Heart left ventricle (tissue), 13 donors: ENCODE measurements at regions not wholly inside any gene's neighbourhood (a gene's known extent, or its start where the extent isn't known, plus 50 kb on each side); places are given as distances from the start of the nearest gene placed in this dataset.

Experiments
- CTCF ChIP-seq, 12 donors: fragments of 200-600 bp; sonication (generic) in 4 of 12; IDR thresholded peaks; one replicate each; pipeline versions ENCODE4 v1.5.0 to v1.8.0; 2018 to 2022; ENCODE audit warnings: antibody characterized with exemption in 12 of 12, mild to moderate bottlenecking in 5 of 12
- POLR2A ChIP-seq, 2 donors: fragments of 450-650 bp; IDR thresholded peaks; one replicate each; pipeline ENCODE4 v1.6.1; 2017; ENCODE audit warnings: antibody characterized with exemption in 2 of 2, mild to moderate bottlenecking in 2 of 2, moderate library complexity in 2 of 2
- donor health status: ischemic (EF 13 %, LVEDD 7.1; RV severe dilation, severe dysfunction).
- donor health status: DM: no; HTN: yes; CAD: no.
- donor health status: DM: no; HTN: no; CAD: no.
- donor health status: ischemic (EF 25% LVEDD 6.9; RV normal size, moderate dysfunction).
- donor health status: ischemic (EF 25% LVEDD 5.7; RV mildly dilated, moderate dysfunction).
- donor health status: ischemic (EF 35%, LVEDD 5.7; RV mildly dilated, moderate dysfunction).
- donor health status: nonischemic (EF 11% LVEDD 7.7; RV severe dilation, severe dysfunction).
- donor health status: DM: yes; HTN: yes; CAD: no.
- donor health status: PGD.
- donor health status: ischemic (EF 29% LVEDD 5.4; RV normal size, mild dysfunction).
- donor health status: nonischemic (EF 23%, LVEDD 6.1; RV moderate dilation, normal function).

- TF ChIP-seq POLR2A (IDR thresholded peaks at IDR 0.05), result no peak
- no peak for TF ChIP-seq CTCF (IDR thresholded peaks at IDR 0.05)
Measured at GRCh38 chr6:138582573-138582972, 83.3 kb upstream of the NHSL1 start.
